ENCODE measurements at regions not wholly inside any gene's neighbourhood (a gene's known extent, or its start where the extent isn't known, plus 50 kb on each side); places are given as distances from the start of the nearest gene placed in this dataset.
A peak's percentile ranks its signal among the peaks of the same experiment; 100 is the strongest.

GRCh38 chr1:201660931-201661822 is 122.2 kb downstream of the NAV1 start:
- DNase-seq, result no peak

DNA sequence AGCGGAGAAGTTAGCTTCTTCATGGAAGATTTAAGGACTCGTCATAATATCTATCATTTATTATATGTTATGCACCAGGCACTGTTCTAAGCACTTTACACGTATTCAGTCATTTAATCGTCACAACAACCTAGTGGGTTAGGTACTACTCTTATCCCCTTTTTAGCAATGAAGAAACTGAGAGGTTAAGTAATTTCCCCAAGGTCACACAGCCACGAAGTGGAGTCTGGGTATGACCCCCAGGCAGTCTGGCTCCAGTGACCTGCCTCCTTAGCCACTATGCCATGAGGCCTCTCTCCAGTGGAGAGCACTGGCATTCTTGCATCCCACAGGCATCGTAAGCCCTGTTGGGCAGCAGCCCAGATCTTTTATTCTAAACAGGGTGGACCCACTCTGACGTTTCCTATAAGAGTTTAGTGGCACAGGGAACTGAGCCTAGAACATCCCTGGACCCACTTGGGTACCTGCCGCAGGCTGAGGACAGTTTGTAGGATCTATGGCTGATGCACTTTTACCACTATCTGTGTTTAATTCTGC is 123.0 kb downstream of the NAV1 start:
- DNase-seq, result no peak

DNA sequence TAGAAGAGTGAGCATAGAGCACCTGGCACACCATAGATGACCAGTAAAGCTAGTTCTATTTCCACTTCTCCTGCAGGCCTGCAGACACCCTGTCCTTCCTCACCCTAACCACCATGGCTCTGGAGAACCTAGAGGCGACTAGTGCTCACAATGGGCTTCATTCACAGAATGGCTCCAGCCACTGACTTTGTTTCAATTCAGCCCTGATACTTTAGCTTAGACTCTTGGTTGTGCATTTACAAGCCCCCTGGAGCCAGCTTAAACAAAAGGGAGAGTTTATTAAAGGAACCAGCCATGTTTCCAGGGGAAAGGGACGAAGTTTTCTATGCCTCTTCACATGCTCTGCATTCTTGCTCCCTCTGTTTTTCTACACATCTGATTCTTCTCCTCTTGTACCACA is 123.7 kb downstream of the NAV1 start:
- no peak for DNase-seq

DNA sequence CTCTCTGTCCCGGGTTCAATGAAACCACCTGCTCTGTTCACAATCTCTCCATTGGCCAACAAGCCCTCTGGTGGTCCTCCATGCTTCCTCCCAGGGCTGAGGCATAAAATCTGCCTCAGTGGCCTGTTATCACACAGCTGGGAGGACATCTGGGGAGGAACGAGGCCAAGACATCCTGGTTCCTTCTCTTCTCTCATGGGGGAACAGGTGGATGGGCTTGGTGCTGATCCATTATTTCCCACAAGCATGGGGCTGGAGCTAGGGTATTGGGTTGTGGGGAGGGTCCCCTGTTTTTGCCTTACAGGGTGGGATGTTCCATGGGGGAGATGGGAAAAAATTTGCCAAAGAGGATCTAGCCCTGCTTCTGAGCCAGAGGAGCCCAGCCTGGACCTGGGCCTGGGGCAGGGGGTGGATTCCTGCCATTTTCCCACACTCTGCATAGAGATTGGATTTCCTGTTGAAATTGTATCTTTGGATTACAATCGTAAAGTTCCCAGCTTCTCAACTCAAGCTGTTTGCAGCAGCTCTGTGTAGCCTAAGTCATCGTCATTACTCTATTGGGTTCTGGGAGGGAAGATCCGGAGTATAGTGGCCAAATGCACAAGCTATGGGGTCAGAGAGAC is 124.7 kb downstream of the NAV1 start:
- no peak for DNase-seq

DNA sequence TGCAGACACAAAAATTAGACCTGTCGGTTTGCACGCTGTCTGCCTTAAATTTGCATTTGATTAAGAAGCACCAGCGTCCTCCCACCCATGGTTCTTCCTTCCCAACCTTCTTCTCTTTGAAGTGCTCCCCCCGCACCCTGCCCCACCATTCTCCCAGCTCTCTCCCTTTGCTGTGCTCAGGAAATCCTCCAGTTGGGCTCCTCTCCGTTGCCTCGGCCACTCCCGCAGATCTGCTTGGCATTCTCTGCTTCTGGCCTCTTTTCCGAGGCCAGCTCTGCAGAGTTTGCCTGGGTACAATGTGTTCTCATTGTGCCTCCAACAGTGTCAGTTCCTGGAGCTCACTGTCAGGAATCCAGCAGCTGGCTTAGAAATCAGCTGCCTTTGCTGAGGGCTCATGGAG is 126.1 kb downstream of the NAV1 start:
- DNase-seq, result peak in 1 of 2 donors; percentile 29

DNA sequence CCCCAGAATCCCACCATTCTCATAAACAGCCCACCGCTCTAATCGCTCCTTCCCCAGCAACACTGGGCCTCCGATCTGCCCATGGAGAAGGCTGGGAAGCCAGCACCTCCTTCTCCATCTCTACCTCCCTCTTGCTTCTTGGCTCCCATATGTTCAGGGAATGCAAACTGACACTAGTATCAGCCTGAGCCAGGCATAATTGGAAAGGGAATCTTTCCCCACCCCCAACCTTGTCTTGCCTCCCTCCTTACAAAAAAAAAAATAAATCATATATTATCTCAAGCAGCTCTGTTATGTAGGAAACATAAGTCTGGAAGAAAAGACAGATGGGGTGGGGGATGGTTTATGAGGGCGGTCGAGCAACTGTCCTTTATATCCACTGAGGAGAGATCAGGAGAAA is 127.2 kb downstream of the NAV1 start:
- no peak for DNase-seq

- DNase-seq, result no peak
These were observed 127.7 kb downstream of the NAV1 start for GRCh38 chr1:201666645-201667044.

DNA sequence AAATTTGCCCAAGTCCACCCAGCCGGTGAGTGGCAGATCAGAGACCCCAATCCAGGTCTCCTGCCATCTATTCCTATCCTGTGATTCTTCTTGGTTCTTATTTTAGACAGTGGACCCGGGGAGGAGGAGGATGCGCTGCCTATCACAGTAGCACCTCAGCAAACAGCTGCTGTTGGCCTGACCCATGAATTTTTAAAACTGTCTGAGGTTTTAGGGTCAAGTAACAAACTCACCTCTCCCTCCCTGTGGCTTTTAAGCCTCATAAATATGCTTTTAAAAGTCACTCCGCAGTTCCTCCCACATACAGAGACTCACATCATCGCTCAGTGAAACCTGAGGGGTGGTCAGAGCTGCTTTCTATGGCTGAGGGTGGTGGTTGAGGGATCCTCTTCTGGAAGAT is 128.6 kb downstream of the NAV1 start:
- DNase-seq, result no peak

DNA sequence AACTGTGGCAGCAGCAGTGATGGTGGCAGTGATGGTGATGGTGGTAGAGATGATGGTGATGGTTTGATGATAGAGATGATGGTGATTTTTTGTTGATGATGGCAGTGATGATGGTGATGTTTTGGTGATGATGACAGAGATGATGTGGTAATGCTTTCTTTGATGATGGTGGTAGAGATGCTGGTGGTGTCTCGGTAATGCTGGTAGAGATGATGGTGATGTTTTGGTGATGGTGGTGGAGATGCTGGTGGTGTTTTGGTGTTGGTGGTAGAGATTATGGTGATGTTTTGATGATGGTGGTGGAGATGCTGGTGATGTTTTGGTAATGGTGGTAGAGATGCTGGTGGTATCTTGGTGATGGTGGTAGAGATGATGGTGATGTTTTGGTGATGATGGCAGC is 131.6 kb downstream of the NAV1 start:
- no peak for DNase-seq

- DNase-seq, result no peak
These were observed 133.8 kb downstream of the NAV1 start for GRCh38 chr1:201672685-201673084.

DNA sequence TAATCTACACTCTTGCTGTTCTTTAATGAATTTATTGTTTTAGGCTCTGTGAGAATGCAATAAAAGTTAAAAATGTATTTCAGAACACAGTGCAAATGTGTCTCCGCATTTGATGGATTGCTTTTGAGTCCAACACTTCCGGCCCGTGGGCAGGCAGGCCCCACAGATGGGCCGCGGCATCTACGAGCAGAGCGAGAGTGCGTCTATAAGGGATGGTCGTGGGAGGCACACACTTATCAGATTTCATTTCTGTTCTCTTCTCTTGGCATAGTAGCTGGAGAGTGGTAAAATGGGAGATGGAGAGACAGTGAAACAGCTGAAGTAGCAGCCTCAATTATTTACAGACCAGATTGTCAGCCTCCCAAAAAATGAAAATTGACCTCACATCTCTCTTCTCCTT is 134.2 kb downstream of the NAV1 start:
- DNase-seq, result no peak

- DNase-seq, result no peak
These were observed 135.0 kb downstream of the NAV1 start for GRCh38 chr1:201673915-201674314.

- no peak for DNase-seq
These were observed 136.2 kb downstream of the NAV1 start for GRCh38 chr1:201675143-201675542.

DNA sequence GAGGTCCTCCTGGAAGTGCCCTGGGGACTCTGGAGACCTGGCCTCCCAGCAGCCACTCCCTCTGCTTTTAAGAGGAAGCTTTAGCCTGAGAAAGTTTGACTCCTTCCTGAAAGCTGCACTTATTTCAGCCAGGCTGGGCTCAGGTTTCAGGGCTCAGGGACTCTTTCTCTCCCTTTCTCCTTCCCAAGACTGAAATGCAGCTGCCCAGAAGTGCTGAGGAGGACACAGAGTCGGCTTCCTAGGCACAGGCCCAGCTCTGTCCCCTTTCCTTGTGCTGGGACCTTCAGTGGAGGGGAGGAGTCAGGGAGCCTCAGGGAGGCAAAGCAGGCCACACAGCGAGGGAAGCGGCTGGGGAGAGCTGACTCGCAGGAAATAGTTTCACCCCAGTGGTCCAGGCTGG is 137.3 kb downstream of the NAV1 start:
- no peak for DNase-seq

GRCh38 chr1:201676641-201677040 is 137.7 kb downstream of the NAV1 start:
- DNase-seq, result no peak

DNA sequence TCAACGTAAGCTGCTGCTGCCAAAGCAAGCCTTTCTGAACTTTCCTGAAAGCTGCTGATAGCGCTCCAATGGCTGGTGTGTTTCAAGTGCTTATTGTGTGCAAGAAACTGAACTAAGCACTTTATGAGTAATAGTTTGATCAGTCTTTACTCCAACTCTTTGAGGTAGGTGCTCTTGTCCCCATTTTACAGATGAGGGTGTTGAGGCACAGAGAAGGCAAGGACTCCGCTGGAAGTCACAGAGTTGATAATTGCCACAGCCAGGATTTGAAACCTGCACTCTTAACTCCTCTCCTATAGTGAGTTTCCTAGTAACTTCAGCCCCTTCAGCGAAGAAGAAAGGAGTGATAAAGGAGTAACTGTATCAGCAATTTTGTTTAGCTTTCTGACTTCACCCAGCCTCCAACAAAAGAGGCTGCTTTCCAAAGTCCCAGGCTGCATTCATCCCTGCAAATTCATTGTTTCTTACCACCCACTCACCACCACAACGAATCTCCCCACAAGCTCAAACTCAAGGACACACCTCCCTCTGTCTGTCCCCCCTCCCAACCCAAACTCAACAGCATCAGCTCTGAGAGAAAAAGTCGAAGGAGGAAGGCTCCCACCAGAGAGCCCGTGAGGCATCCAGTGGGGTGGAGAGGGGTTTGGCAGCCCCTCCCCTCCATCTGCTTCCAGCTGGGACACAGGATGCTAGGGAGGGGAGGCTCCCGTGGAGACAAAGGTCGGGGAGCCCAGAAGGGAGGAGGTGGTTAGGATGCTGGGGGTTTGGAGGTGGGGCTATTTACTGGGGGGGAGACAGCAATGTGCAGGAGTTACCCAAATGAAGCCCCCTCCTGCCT is 139.6 kb downstream of the NAV1 start:
- DNase-seq, result no peak

- DNase-seq, result no peak
These were observed 142.4 kb downstream of the NAV1 start for GRCh38 chr1:201681375-201681774.

- DNase-seq, result no peak
These were observed 144.0 kb downstream of the NAV1 start for GRCh38 chr1:201682964-201683363.

DNA sequence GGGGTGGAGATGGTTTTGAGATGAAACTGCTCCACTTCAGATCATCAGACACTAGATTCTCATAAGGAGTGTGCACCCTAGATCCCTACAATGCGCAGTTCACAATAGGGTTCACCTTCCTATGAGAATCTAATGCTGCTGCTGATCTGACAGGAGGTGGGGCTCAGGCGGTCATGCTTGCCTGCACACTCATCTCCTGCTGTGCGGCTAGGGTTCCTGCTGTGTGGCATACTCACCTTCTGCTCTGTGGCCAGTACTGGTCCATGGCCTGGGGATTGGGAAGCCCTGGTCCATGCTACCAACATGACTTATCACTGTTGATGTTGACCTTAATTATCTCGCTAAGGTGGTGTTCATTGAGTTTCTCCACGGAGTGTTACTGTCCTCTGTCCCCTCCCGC is 144.5 kb downstream of the NAV1 start:
- no peak for DNase-seq

- DNase-seq, result no peak
These were observed 143.5 kb upstream of the IPO9 start for GRCh38 chr1:201685485-201685884.

- DNase-seq, result no peak
These were observed 142.1 kb upstream of the IPO9 start for GRCh38 chr1:201686714-201687455.

- no peak for DNase-seq
These were observed 140.4 kb upstream of the IPO9 start for GRCh38 chr1:201688514-201688913.

DNA sequence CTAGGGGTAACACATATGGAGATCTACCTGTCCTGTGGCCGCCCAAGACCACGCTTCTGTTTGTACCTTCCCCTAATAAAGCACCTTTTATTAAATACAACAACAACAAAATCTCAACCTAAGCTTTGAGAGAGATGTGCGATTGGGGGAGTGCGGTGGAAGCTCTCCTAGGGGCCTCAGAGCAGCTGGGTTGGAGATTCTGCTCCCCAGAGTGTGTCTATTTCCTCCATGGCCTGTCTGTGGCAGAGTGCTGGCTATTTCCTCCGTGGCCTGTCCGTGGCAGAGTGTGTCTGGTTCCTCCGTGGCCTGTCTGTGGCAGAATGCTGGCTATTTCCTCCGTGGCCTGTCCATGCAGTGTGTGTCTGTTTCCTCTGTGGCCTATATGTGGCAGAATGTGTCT is 139.3 kb upstream of the IPO9 start:
- no peak for DNase-seq

Measured in hippocampal formation (tissue), 2 donors.